Head of caudate nucleus (tissue), 42 donors: ENCODE measurements at regions not wholly inside any gene's neighbourhood (a gene's known extent, or its start where the extent isn't known, plus 50 kb on each side); places are given as distances from the start of the nearest gene placed in this dataset.

ENCODE experiments used
- DNase-seq, 42 donors: peaks; one replicate each; pipeline versions ENCODE4 v3.0.0 to v3.0.0-alpha.2; 2020 to 2021; ENCODE audit warnings: mixed read lengths in 7 of 42
- intact Hi-C: fragments of 100-400 bp; cut with DNase I; formaldehyde crosslinking; loops from one replicate; pipeline ENCODE4 v1.15.0; 2022

DNA sequence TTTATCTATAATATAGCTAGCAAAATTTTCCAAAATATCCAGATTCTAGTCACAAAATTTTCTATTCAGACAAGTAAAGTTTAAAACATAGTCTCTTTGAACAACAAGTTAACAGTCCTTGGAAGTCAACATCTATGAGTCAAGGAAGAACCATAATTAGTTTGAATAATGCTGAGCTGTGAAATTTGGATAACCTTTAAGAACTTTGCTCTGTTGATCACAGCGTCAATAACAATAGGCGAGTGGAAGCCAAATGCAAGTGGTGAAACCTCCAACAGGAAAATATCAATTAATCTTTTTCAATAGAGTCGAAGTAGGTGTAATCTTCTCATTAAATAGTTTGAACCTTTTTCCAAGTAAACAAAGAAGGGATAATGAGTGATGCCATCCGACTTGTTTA is 466.6 kb downstream of the FOXG1 start:
- intact Hi-C loops = no loop called here
- DNase-seq = no peak

- intact Hi-C loops = no loop called here
- no peak for DNase-seq
Observed at GRCh38 chr14:29235991-29236390, 469.4 kb downstream of the FOXG1 start.

- DNase-seq = no peak
- intact Hi-C loops = no loop called here
Observed at GRCh38 chr14:29236401-29236800, 469.8 kb downstream of the FOXG1 start.

GRCh38 chr14:29236848-29237247 is 470.3 kb downstream of the FOXG1 start:
- no peak for DNase-seq
- intact Hi-C loops = no loop called here

GRCh38 chr14:29240066-29240465 is 473.5 kb downstream of the FOXG1 start:
- intact Hi-C loops = no loop called here
- DNase-seq = no peak

- DNase-seq = no peak
- intact Hi-C loops = no loop called here
Observed at GRCh38 chr14:29242755-29243754, 476.5 kb downstream of the FOXG1 start.

GRCh38 chr14:29255692-29256091 is 489.1 kb downstream of the FOXG1 start:
- intact Hi-C loops = no loop called here

DNA sequence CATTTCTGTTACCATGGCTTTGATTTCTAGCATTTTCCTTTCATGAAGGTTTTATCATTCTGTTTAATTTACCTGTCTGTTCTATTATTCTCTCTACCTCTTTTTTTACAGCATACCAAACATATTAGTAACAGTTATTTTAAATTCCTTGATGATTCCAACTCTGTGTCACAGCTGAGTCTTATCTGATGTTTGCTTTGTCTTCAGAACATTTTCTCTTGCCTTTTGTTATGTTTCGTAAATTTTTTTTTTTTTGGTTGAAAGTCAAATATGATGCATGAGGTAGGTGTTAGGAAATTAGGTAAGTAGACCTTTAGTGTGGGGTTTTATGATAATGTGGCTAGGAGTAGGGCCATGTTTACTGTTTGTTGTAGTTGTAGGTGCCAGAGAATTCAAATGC is 496.4 kb downstream of the FOXG1 start:
- no peak for DNase-seq
- intact Hi-C loops = no loop called here

More at GRCh38 chr14:29255692-29256091, 489.1 kb downstream of the FOXG1 start:
- DNase-seq = no peak

- DNase-seq = peak in 1 of 42 donors; percentile 19
- intact Hi-C loops = no loop called here
Observed at GRCh38 chr14:29264865-29265264, 498.3 kb downstream of the FOXG1 start.

GRCh38 chr14:29265852-29266251 is 499.3 kb downstream of the FOXG1 start:
- intact Hi-C loops = no loop called here
- DNase-seq = no peak

DNA sequence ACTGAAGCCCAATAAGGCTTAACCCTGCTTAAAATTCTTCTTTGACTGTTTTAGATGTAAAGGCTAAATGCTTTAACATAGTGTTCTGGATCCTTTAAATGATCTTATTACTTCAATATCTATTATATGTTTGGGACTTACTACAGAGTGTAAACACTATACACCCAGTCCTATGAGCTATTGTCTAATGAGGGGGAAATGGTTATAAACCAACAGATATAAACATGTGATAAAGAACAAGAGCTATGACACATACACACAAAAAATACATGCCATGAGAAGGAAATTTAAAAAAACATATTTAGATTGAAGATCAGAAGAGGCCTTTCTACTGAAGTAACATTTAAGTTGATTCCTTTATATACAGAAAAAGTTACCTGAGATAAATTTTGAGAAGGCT is 505.1 kb downstream of the FOXG1 start:
- no peak for DNase-seq
- intact Hi-C loops = no loop called here

DNA sequence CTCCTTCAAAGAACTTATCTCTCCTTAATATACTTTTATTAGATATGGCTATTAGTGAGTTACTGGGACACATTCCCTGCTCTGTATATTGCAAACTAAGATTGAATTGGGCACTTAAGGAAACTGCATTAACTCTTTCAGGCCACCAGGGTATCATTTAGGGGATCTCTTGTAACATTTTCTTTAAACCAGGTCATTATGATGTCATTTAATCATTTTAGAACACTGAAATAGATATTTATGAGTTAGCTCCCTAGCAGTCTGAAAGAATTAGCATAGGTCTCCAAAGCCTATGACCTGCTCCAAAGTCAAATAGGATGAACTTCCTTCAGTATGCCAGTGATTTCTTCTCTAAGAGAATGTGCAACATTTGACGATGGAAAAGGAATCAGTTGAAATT is 506.9 kb downstream of the FOXG1 start:
- no peak for DNase-seq
- intact Hi-C loops = no loop called here

- intact Hi-C loops = no loop called here
- DNase-seq = no peak
Observed at GRCh38 chr14:29274890-29275596, 508.5 kb downstream of the FOXG1 start.

GRCh38 chr14:29278301-29279263 is 512.0 kb downstream of the FOXG1 start:
- no peak for DNase-seq
- intact Hi-C loops = no loop called here

DNA sequence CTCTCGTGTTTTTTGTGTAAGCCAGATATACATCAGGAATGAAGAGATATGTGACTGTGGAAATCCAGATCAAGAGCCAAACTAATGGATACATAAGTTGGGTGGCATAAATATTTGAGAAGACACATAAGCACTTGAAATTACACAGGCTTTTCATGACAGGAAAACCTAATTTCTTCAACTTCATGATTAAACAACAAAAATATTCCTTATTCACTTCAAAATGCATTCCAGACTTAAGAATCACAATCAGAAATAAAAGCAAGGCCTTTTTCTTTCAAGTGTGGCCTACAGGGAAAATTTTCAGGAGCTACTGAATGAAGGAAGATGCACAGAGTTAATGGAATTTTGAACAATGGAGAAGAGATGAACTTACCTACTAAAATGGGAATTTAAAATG is 515.6 kb downstream of the FOXG1 start:
- intact Hi-C loops = no loop called here
- no peak for DNase-seq

DNA sequence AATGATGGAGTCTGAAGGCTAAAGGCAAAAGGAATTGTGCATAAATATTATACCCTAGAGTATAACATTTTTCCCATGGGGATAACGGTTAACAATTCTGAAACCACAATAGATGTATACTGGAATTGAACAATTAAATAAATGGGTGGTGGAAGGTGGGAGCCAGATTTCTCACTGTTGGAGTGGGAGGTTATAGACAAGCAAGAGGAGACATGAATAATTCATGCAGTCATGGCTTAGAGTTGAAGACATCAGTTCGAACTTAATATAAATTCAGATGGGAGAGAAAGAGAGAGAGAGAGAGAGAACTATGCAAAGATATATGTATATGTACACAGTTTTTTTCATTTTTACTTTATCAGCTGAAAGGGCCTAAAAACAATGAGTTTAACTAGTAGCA is 523.9 kb downstream of the FOXG1 start:
- intact Hi-C loops = no loop called here
- peak in 7 of 42 donors; percentile 9 to 47 (median 16) for DNase-seq

DNA sequence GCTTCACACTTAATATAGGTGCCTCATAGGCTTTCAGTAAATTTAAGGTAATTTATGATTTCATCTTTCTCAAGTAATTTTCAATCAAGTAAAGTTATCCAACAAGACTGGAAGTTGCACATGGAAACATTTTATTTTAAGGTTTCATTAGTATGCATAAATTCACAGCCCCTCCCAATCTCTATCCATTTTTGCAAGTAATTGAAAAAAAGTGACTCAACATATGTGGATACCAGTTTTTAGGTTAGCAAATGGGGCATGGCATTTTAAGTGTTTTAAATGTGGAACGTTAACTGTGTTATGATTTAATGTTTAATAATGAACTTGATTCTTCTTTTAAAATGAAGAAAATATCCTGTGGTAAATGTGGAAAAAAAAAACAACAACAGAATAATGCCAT is 532.8 kb downstream of the FOXG1 start:
- intact Hi-C loops = no loop called here
- DNase-seq = no peak

DNA sequence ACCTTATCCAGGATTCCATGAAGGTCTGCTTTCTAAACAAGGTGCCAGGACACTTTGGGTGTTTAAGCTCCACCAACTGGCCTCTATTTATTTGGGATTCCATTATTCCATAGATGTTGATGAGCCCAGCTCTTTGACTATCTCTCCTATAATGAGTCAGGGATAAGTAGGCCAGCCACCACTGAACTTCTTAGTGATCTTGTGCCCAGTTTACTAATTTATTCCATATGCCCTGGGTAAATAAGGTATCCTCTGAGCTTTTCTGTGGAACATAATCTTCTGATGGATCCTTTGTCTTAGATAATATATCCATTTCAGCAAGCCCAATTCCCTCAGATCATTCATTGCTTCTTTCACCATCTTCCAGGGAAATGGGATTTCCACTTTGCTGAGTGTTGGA is 535.0 kb downstream of the FOXG1 start:
- DNase-seq = no peak
- intact Hi-C loops = no loop called here

DNA sequence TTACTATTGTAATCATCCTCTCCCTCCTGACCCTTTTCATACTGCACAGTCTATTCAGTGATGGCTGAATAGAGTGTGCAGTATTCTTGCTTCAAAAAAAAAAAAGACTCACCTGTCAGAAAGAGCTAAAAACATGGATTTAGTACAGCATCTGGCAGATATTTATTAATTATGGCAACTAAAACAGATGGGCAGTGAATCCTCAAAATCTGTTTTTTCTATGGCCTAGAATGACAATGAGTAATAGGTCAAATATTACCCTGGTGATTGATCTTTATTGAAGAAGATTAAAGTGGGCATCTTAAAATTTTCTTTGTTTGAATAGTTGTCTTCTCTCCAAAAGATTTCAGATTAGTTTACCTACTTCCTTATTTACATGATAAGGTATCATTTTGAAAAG is 543.6 kb downstream of the FOXG1 start:
- intact Hi-C loops = no loop called here
- no peak for DNase-seq
